ENCODE measurements at regions not wholly inside any gene's neighbourhood (a gene's known extent, or its start where the extent isn't known, plus 50 kb on each side); places are given as distances from the start of the nearest gene placed in this dataset.

- Histone ChIP-seq H3K36me3 (ENCODE audit: insufficient read depth, low read length) (no peaks in the 10 kb centered on the region), H3K9ac (ENCODE audit: low read length) (no peak overlapping the region), H3K4me3 (ENCODE audit: low read length) (no peak overlapping the region), H3K27me3 (ENCODE audit: insufficient read depth, low read depth, low read length) (no peaks in the 10 kb centered on the region), H3K4me2 (ENCODE audit: low read length) (no peak overlapping the region), H3K9me3 (ENCODE audit: low read length) (peaks cover 3% of the 10 kb centered on the region), H3K9me2 (ENCODE audit: insufficient read depth, low read length) (no peaks in the 10 kb centered on the region), H2AFZ (ENCODE audit: low read depth, low read length) (no peak overlapping the region), H3K79me2 (replicated peaks; ENCODE audit: insufficient read depth, low read length) (no peaks in the 10 kb centered on the region), H3K27ac (ENCODE audit: low read length) (no peak overlapping the region), H3F3A (ENCODE audit: insufficient read depth, low read length, poor library complexity, severe bottlenecking) (no peaks in the 10 kb centered on the region), H4K20me1 (ENCODE audit: insufficient read depth) (no peaks in the 10 kb centered on the region)
- TF ChIP-seq EZH2 (IDR thresholded peaks at IDR 0.05; ENCODE audit: borderline replicate concordance, insufficient read depth, low read length, poor library complexity, severe bottlenecking) (no peak), SMC3 (conservative IDR thresholded peaks at IDR 0.05; ENCODE audit: poor library complexity) (no peak), EP300 (conservative IDR thresholded peaks at IDR 0.05; ENCODE audit: poor library complexity, severe bottlenecking) (no peak), MXI1 (conservative IDR thresholded peaks at IDR 0.05; ENCODE audit: poor library complexity, severe bottlenecking) (no peak), POLR2AphosphoS5 (IDR thresholded peaks at IDR 0.05) (no peak), CTCF (IDR thresholded peaks at IDR 0.05; ENCODE audit: poor library complexity, severe bottlenecking) (no peak), TAF1 (IDR thresholded peaks at IDR 0.05; ENCODE audit: low read depth) (no peak), REST (IDR thresholded peaks at IDR 0.05; ENCODE audit: borderline replicate concordance) (no peak), RAD21 (conservative IDR thresholded peaks at IDR 0.05) (no peak)
Observed at GRCh38 chr4:132062611-132063239, 1086.4 kb upstream of the PCDH10 start.

GRCh38 chr4:132063829-132064228 lies 1085.3 kb upstream of the PCDH10 start:
- no peak overlapping the region for H2AFZ ChIP-seq (ENCODE audit: low read depth, low read length)

More at GRCh38 chr4:132063829-132064228, 1085.3 kb upstream of the PCDH10 start:
- Histone ChIP-seq H3K9me2 (ENCODE audit: insufficient read depth, low read length) (no peaks in the 10 kb centered on the region), H3K9me3 (ENCODE audit: low read length) (no peaks in the 10 kb centered on the region), H4K20me1 (ENCODE audit: insufficient read depth) (no peaks in the 10 kb centered on the region), H3K27ac (ENCODE audit: low read length) (no peak overlapping the region), H3F3A (ENCODE audit: insufficient read depth, low read length, poor library complexity, severe bottlenecking) (no peaks in the 10 kb centered on the region), H3K4me3 (ENCODE audit: low read length) (no peak overlapping the region), H3K4me2 (ENCODE audit: low read length) (no peak overlapping the region), H3K27me3 (ENCODE audit: insufficient read depth, low read depth, low read length) (no peaks in the 10 kb centered on the region), H3K36me3 (ENCODE audit: insufficient read depth, low read length) (no peaks in the 10 kb centered on the region), H3K79me2 (replicated peaks; ENCODE audit: insufficient read depth, low read length) (no peaks in the 10 kb centered on the region), H3K9ac (ENCODE audit: low read length) (no peak overlapping the region)
- TF ChIP-seq EP300 (conservative IDR thresholded peaks at IDR 0.05; ENCODE audit: poor library complexity, severe bottlenecking) (no peak), POLR2AphosphoS5 (IDR thresholded peaks at IDR 0.05) (no peak), REST (IDR thresholded peaks at IDR 0.05; ENCODE audit: borderline replicate concordance) (no peak), TAF1 (IDR thresholded peaks at IDR 0.05; ENCODE audit: low read depth) (no peak), MXI1 (conservative IDR thresholded peaks at IDR 0.05; ENCODE audit: poor library complexity, severe bottlenecking) (no peak), RAD21 (conservative IDR thresholded peaks at IDR 0.05) (no peak), SMC3 (conservative IDR thresholded peaks at IDR 0.05; ENCODE audit: poor library complexity) (no peak), EZH2 (IDR thresholded peaks at IDR 0.05; ENCODE audit: borderline replicate concordance, insufficient read depth, low read length, poor library complexity, severe bottlenecking) (no peak), CTCF (IDR thresholded peaks at IDR 0.05; ENCODE audit: poor library complexity, severe bottlenecking) (no peak)
